GM19328 (cell line): ENCODE measurements at regions not wholly inside any gene's neighbourhood (a gene's known extent, or its start where the extent isn't known, plus 50 kb on each side); places are given as distances from the start of the nearest gene placed in this dataset.

ENCODE experiments used
- ATAC-seq: cut with Tn5 transposase; IDR thresholded peaks from one replicate; pipeline ENCODE4 v1.9.1; 2021; ENCODE audit warnings: mild to moderate bottlenecking, moderate library complexity; ENCODE audit not compliant: unreplicated experiment

DNA sequence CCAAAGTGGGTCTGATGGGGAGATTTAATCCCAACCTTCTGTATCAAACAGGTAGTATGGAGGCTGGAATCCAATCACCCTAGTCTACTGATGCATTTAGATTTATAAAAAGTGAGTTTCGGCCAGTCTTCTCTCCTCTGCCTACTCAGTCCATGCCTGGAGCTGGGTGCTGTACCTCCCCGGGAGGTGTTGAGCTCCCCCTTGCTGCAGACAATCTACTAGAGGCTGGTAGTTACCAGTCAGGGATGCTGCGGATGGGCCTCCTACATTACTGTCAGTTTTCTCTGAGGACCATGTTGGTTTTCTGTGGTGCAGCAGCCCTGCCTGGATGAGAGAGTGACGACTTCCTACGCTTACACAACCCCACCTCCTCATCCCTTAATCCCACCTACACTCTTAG is 118.6 kb upstream of the CELF4 start:
- no peak for ATAC-seq

DNA sequence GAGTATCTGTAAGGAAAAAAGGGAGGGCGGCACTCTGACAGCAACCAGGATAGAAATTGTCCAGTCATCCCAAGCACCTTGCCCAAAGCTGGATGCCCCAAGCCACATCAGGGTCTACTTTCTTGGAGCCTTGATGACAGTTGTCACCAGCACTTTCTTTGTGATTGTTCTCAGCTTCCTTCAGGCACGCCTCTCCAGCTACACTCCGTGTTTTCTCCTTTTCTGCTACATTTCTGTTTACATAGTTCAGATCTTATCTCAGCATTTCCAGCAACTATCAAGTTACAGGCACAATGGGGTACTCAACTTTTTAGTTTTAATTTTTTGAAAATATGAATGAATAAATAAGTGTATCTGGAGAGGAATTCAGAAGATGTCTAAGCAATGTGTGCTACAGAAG is 115.3 kb upstream of the CELF4 start:
- ATAC-seq: no peak

DNA sequence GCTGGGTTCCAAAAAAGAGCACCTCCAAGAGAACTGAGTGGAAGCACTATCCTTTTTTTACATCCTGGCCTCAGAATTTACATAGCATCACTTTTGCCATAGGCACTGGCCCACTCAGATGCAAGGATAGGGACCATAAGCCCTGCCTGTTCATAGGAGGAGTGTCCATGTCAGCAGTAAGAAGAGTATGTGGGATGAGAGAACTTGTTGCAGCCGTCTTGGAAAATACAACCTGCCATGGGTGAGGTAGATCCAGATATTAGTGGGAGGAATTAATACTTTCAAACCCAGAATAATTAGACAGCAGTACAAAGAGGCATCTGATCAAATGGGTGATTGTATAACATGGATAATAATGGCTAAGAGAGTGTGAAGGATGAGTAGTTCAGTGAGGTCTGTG is 110.7 kb upstream of the CELF4 start:
- ATAC-seq: no peak

DNA sequence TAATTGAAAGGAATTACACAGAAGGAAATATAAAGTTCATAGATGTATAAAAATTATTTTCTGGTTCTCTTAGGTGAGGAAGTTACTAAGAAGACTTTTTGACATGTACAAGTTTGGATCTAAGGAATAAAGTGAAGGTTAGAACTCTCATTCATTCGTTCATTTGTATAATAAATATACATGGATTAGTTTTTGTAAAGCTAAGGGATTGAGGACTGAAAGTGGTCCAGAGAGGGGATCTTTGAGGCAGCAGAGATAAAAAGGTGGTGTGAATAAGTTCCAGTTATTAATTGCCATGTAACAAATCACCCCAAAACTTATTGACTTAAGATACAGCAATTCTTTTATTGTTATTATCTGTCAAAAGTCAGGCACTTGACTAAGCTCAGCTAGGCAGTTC is 110.1 kb upstream of the CELF4 start:
- ATAC-seq: no peak

DNA sequence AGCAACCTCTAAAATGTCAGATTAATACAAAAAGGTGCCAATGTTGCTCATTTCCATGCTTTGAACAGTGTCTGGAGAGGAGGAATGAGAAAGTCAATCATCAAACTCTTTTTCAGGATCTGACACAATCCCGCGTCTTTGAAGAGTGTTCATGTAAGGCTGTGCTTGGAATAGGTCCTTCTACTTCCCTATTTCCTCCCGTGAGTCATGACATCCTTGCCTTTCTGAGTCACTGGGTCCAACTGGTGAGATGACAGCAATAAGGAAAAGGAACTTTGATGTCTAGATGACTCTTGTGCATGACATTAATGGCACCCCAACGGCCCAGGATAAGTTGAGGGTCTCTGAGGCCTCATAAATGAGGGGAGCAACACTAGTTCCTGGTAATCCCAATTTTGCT is 109.0 kb upstream of the CELF4 start:
- ATAC-seq: no peak

DNA sequence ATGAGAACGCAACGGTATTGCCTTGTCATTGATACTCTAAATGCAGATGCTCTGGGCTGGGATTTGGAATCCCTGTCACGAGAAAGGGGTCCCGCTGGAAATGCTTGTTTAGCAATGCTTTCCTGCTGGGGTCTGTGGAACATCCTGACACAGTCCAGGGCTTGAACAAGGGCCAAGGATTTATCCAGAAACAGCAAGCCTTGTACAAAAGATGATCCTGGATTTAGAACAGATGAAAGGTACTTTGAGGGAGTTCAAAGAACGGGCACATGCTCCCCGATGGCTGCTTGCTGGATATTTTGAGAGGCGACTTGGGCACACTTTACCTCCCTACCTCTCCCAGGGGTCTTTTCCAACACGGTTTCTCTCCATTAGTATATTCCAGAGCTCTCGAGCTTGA is 108.1 kb upstream of the CELF4 start:
- ATAC-seq: no peak

DNA sequence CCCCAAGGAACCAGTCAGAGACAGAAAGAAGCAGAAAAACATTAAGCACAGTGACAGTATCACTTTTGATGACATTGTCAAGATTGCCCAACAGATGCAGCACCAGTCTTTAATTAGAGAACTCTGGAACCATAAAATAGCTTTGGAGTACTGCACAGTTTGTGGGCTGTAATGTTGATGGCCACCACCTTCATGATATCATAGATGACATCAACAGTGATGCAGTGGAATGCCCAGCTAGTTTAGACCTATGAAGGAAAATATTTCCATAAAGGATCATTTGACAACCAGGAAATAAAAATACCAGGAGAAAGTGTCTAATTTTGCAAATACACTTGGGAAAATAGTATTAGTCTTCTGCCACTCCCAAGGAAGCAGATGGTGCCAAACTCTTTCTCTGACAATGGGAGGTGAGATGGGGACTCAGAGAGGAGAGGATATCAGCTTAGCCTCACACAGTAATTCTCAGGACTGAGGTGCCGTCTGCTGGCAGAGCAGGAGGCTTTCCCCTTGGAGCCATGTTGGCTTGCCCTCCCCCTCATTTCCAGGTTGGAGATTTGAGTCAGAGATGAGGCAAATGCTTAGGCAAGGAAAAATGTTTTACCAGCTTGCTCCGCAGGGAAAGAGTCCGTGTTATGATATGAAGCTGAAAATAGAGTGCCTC is 107.5 kb upstream of the CELF4 start:
- ATAC-seq: no peak

DNA sequence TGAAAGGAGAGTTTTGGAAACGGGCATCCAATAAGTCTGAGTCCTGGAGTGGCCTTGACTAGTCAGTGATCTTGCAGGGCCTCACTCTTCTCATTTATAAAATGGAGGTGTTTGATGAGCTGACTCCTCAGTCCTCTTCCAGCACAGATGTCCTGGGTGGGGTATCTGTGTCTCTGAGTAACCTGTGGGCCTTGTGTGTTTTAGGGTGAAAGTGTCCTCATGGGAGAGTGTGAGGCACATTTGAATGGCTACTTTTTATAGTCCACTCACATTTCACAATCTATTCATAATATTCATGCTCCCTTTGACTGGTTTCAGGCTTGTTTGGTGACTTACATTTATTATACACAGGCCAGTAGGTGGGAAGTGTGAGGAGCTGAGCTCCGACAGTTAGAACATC is 106.4 kb upstream of the CELF4 start:
- no peak for ATAC-seq

DNA sequence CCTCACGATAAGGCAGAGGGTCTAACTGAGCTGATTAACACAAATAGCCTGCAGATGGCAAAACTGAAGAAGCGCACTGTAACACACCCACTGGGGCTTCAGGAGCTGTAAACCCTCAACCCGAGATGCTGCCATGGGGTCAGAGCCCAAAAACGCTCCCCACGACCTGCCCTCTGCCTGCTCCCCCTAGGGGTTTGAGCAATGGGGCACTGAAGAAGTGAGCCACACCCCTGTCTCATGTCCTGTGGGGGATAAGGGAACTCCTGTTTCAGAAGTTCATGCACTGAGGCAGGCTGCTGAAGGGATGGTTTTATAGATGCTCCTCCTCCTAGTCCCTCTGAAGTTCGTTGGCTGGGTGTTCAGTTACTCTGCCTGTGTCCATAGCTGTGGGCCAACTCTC is 105.9 kb upstream of the CELF4 start:
- ATAC-seq: no peak

DNA sequence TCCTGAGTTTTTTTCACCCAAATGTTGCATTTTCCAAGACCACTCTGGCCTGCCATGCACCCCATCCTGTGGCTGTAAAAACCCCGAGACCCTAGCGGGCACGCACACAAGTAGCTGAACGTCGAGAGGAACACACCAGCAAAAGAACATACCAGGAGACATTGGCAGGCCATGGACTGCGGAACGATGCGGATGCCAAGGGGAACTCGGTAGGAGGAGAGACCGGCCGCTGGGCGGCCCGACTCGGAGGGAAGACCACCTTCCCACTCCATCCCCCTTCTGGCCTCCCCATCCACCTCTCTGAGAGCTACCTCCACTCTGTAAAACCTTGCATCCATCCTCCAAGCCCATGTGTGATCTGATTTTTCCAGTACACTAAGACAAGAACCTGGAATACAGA is 105.5 kb upstream of the CELF4 start:
- no peak for ATAC-seq

DNA sequence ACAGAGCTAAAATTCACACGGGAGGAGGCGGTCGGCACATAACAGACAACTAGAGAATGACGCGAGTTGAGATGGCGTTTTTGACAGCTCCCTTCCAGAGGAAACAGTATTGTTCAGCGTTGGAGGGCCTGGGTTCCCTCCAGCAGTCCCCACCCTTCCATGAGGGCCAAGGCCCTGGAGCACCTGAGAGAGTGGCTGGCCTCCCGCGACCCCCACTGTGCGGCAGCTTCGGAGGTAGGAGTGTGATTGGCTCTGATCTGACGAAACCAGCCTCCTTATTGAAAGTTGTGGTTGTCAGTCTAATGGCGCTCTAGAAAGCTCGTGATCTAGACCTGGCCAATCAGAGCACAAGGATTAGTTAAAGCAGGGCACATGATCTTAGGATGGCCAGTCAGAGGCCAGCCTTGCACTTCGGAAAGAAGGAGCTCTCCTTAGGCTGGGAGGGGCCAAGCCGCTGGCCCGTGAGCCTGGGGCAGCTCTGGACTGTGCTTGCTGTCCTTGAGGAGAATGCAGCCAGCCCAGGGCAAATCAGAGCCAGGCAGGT is 104.5 kb upstream of the CELF4 start:
- no peak for ATAC-seq

DNA sequence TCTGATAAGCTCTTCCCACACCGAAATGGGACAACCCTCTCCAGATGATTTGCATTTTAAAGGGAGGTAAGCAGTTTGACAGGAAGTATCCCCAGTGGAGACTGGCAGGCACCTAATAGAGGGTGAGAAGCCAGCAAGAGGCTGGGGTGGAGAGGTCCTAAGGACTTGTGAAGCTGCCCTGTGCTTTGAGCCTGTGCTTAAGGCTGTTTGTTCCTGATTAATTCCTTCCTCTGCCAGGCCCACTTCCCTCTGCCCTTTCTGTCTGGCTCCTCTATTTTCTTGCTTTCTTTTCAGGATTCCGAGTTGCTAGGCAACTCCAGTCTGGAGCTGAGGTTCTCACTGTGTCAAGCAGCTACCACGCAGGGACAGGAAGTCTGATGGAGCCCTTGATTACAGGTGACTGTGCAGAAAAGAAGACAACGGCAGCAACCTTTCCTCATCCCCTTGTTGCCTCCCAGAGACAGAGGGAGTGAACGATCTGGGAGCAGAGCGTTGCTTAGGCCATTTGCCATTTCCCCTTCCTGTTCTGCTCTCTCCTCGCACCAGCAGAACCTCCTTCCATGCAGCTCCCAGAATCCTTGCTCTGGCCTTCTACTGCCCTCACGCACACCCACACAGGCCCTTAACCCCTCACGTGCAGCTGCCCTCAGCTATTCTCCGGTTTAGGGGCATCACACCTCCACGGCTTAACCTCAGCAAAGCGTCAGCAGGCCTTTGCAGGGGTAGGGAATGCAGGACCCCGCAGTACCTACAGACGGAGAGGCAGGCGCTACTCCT is 103.6 kb upstream of the CELF4 start:
- no peak for ATAC-seq

DNA sequence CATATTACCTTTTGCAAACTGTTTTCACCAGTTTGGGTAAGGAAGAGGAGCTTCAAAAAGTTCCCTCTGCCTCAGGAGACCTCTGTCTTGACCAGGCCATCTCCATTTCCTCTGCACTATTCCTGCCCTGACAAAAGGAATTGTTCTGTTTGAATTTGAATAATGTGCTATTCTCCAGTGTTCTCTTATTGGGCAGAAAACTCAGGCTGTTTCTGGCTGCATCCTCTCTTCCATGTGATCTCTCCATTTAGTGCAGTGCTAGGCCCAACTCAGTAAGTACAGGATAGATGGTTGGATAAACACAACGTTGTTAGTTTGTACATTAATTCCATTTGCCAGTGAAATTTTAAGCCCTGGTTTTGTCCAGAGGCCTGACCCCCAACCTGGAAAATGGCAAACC is 102.2 kb upstream of the CELF4 start:
- ATAC-seq: no peak

DNA sequence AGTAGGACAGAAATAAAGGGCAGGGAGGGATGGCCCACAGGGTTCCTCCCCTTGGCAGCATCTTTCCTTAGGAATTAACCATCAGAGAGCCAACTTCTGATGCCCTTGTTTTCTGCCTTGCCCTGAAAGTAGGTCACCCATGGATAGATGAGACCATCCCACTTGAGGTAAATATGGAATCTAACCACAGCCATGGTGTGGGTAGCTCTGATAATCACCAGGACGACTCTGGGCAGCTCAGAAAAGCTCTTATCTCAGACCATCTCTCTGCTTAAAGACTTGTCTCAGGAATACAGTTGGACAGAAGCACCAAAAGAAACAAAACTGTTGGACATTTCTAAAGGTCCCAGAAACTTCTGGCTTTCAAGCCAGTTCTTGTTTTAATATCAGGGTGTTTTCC is 101.4 kb upstream of the CELF4 start:
- no peak for ATAC-seq

DNA sequence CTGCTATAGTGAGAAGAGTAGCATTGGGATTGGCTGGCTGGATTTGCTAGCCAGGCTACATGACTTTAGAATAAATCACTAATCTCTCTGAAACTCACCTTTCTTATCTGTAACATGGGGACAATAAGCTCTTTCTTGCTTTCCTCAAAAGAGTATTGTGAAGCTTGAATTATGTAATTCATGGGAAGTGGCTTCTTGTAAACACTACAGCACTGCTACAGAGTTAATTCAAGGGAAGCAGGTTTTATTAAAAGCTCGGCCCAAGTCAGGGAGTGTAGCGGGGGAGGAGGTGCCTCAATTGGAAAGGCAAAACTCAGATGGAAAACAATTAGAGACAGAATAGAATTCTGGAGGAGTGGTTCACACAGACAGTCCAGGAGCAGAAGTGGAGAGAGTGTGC is 100.9 kb upstream of the CELF4 start:
- no peak for ATAC-seq

DNA sequence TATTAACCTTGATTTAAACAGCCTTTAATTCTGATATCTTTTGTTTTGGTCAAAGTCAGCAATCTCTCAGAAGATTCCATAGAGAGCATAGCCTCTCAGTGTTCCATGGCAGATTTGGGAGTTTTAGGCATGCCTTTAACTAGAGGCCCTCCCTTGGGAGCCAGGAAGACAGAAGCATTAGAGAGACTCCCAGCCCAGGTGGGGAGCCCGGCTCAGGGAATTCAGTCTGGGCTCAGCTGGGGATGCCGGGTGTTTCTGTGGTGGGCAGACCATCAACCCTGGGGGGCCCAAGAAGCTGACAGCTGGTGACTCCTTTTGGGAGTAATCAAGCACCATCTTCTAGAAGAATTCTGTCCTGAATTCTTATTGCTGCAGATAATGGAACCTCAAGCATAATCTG is 99.7 kb upstream of the CELF4 start:
- ATAC-seq: no peak

DNA sequence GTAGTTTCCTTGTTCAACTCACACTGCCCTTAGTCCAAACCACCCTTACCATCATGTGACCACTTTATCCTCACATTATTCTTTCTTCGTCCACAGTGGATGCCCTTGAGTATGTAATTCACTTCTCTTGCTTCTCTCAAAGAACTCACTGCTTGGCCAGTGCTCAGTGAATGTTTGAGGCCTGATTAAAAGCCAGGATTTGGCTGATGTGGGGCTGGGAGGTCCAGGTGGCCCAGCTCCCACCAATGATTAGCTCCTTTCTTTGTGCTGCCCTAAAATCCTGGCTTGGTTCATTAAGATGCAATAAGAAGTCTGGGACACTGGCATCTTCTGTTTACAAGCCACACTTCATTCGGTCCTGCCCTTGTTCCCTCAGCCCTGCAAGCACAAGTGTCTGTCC is 97.8 kb upstream of the CELF4 start:
- no peak for ATAC-seq

DNA sequence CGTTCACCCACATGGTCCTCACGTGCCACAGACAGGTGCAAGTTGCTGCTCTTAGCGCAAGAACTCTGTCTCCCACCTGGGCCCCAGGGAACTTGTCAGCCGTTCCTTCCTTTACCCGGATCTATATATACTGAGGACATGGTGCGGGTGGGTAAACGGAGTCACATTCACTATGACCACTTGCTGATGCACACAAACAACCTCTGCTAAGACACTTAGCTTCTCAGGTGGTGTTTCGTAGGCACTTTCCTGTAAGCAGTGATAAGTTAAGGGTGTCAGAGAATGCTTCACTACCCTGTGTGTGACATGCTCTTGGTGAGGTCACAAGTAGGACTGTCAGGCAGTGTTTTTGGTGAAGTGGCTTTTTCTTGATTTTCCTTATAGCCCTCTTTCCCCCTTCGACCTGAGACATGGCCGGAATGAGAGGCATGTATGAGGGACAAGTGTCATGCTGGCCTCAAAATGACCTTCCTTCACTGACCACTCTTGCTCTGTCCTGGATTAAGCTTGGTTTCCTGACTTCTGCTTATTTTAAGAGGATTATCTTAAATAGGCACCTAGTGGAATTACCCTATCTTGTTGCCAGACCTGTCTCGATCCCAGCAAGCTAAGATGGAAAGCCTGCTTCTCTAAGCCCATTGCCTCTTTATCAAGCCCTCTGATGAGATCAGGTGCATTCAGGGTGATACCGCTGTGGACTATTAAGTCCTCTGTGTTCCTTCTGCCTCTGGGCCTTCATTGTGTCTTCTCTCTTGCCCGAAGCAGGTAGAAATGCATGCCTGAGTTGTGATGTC is 97.1 kb upstream of the CELF4 start:
- ATAC-seq: no peak

DNA sequence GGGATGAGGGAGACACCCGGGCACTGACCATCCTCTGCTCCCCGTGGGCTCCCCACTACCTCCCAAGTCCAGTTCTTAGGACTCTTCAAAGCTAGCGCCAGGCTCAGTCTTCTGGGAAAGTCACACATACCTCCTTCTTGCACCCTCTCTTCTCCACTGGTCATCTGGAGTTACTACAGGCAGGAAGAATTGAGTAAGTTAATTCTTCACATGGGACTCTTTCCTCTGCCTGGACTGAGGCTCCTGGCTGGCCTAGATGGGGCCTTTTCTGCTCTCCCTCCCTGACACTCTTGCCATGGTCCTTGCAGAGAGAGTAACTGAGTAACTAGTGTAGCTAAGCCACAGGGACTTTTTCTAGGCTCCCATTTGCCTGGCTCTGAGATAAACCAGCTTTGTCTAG is 96.5 kb upstream of the CELF4 start:
- ATAC-seq: no peak

DNA sequence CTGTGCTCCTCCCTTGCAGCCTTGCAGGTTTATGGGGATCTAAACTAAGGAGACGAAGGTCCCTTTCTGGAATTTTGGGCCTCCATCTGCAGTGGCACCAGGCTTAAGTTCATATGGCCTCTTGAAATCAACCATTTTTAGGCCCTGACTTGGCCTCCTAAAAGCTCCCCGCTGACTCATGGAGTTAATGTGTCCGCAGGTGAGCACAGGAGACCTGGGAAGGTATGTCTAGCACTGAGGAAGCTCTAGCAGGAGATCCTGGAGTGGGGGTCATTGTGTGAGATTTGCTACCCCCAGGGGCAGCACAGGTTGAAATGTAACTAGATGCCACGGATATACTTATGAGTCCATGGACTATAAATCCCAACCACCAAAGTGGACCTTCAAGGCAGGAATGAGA is 95.9 kb upstream of the CELF4 start:
- ATAC-seq: no peak

DNA sequence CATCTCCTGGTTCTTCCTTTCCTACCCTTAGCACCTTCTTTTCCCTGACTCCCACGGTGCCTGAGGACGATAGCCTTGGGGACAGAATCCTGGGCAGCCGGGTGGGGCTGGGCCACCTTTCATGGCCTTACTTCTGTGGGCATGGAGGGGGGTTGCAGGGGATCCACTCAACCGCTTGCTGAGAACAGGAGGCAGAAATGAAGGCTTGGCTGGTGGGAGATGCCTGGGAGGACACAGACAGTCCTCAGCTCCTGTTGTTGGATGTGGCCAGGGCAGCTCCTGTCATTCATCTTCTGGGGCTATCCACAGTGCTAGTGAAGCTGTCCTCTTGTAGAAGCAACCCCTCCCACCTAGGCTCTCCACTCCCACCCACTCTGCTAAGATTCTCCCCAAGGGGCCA is 95.5 kb upstream of the CELF4 start:
- ATAC-seq: no peak

DNA sequence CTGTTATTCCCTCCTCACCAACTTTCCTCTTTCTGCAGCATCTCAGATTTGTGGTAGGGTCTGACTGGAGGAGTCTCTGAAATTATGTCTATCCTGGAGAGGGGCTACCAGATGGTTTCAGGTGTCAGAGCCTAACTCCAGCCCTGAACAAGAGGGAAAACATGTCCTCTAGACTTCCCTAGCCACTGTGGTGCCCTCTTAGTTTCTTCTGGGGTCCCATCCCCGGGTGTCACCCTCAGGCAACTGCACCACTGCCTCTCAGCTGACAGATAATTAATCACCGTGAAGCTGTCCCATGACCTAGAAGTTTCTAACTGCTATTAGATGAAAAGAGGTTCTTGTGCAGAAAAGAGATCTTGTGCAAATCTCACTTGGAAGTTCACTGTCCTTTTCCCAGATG is 95.1 kb upstream of the CELF4 start:
- ATAC-seq: no peak
